GM21367 (cell line): ENCODE measurements at regions not wholly inside any gene's neighbourhood (a gene's known extent, or its start where the extent isn't known, plus 50 kb on each side); places are given as distances from the start of the nearest gene placed in this dataset.
"Not testable (repeated sequence)": the region's sequence is repeated elsewhere in the genome, so short reads cannot be mapped to it uniquely, and the experiment has no call there.

Experiments used
- ATAC-seq: cut with Tn5 transposase; IDR thresholded peaks from one replicate; pipeline ENCODE4 v1.9.1; 2021; ENCODE audit not compliant: unreplicated experiment

DNA sequence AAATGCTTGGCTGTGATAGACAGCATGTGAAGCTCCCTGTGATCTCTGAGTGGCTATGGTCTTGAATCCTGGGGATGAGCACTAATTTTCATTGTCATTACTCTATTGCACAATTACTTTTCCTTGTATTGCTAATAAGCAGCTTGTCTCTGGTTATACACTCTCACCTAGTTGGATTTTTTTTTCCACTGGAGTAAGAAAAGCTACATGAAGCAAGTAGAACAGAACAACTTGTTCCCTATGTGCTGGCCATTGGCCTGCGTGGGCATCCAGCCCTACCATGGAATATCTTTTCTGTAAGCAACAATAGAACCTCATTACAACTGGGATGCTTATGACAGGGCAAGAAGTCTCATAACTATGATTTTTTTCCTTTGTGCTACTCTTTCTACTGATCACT, 807.4 kb downstream of the TNS3 start:
- ATAC-seq = no peak

DNA sequence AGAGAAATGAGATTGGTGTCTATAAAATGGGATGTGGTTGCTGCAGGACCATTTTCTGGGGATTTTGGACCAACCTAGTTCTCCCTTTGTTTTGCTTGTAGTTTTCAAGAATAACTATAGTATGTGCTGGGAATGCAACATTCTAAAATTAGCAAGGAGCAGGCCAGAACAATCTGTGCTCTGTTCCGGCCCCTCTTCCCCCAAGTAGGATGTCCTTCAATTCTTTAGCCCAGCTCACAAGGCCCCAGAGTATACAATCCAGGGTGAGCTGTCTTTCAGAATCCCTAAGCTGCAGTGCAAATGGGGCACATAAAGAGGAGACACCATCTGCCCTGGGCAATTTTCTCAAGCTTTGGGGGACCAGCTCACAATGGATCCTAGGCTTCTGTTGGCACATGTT, 809.1 kb downstream of the TNS3 start:
- ATAC-seq = no peak

DNA sequence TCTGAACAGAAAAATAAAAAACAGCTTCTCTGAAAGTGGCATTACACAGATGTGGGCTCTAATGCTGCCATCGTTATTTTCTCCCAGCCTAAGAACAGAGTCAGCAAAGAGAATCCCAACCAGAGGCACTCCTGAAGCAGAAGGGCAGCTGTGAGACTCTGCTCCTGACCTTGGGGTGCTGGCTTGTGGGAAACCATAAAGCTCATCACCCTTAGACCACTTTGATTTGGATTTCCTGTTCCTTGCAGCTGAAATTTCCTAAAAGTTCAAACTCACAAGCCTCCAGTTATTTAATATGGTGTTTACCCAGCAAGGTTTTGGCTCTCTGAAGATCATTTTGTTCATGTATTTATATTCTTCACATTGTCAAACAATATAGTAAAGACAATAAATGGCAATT, 814.8 kb downstream of the TNS3 start:
- ATAC-seq = no peak

DNA sequence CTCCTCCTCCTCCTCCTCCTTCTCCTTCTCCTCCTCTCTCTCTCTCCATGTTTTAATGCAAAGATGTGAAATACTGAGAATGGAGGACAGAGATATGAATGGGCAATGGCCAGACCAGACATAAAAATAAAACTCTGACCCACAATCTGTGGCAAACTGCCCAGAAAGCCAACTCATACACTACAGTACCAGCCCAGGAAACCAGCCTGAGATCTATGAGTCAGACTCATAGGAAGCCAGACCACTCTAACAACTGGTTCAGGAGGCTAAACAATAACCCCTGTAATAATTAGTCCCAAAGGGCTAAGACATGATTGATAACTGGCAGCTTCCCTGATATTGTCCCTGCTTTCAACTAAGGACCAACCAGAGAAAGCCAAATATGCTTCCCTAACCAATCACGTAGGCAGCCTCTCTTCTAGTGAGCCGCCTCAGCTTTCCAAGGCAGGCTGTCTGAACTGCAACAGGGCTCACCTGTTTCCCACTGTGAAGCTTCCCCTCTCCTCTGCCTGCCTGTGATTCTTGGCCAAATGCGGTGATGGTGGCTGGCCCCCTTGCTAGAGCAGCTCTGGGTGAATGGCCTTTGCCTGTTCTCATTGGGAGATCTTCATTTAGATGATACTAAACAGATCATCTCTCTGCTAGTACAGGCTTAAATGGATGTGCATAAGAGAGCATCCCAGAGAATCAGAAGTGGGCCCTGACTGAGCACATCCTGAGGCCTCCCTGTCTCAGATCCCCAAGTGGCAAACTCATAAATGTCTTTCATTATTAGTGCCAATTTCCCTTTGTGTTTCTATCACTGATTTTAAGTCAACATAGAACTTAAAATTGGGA, 817.6 kb downstream of the TNS3 start:
- no peak for ATAC-seq

DNA sequence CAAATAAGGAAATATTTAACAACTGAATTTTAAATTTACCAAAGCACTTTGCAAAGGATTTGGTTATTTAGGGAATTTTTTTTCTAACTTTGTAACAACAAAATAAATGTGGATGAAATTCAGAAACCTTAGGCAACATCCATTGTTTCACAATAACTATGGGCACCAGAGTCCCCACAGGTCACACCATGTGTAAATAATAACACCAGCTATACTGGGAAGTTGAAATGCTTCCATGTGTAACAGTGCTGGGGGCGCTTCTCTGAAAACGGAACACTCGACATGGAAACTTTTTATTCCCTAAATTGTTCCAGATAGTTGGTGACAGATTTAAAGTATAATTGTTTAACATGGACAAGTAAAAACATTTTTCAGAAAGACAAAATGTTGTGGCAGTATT, 818.6 kb downstream of the TNS3 start:
- no peak for ATAC-seq

DNA sequence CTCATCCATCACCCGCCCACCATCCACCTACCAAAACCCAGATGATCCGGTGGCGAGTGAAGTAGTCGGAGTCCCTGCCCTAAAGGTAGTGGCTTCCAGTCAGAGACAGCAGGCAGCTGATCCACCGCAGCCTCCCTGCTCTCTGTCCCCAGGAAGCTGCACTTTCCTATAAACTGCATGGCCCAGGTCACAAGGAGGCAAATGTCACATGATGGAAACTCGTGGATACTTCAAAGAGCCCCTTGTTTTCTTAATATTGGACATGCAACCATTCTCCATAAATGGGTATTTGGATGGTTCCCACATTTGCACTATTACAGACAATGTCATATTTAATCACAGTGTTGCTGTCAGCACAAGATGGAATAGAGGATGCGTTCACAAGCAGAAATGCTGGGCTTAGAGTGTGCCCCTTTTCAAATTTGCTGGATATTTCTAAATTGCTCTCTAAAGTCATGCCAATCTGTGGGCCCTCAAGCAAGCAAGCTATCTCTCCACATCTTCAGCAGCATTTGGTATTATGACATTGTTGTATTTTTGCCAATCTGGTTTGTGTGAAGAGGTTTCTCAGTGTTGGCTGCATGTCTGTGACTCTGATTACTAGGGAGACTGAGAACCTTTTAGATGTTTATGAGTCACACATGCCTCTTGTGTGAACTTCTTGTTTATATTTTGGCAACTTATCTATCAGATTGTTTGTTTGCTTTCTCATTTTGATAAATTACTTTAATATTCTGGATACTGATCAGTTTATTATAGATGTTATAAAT, 822.0 kb downstream of the TNS3 start:
- ATAC-seq = no peak

DNA sequence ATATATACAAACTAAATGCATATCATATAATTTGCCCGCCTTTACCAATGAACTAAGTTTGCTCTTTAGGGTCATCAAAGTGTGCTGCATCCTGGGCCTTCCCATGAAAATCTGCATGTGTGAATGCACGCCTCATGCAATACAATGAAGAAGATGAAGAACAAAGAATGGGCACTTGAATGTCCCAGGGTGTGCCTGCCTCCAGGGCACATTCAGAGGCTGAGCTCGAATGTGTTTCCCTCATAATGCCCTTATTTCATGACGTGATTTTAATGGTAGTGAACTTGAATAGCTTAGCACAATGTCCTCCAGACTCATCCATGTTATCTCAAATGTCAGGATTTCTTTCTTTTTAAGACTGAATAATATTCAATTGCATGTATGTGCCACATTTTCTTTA, 824.9 kb downstream of the TNS3 start:
- no peak for ATAC-seq

DNA sequence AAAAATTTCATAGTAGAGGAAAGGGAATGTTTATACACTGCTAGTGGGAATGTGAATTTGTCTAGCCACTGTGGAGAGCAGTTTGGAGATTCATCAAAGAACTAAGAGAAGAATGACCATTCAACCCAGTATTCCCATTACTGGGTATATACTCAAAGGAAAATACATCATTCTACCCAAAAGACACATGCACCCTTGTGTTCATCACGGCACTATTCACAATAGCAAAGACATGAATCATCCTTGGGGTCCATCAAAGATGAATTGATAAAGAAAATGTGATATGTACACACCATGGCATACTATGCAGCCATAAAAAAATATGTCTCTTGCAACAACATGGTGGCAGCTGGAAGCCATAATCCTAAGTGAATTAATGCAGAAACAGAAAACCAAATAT, 825.7 kb downstream of the TNS3 start:
- no peak for ATAC-seq

DNA sequence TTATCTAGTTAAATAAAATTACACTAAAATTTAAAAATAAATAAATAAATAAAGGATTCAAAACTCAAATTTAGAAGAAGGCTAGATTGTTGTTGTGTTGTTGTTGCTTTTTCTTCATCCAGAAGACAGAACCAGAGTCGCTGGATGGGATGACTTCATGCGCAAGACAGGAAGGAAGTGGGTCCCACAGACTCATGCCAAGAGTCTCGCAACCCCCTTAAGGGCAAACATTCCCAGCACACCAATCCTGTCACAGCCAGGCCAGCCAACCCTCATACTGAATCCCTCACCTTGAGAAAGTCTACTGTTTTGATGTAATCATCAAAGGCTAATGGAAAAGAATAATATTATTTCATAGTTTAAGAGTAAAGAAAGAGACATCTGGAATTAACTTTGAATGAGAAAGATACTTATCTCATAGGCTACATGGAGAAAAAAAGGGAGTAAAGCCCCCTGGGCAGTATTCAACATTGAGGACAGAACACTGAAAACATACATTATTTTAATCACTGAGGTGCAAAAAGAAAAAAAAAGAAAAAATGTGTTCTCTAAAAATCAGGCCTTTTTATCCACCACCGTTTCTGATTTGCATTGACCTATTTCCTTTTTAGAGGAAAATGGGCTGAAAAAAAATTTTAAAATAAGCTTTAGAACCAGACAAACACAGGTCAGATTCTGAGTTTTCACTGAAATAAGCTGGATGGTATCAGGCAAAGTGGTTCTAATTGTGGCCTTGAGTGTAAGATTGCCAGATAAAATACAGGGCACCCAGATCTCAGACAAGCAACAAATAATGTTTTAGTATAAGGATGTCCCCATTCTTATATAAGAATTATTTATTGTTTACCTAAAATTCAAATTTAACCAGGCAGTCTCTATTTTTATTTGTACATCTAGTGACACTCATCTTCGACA, 826.5 kb downstream of the TNS3 start:
- ATAC-seq = no peak

DNA sequence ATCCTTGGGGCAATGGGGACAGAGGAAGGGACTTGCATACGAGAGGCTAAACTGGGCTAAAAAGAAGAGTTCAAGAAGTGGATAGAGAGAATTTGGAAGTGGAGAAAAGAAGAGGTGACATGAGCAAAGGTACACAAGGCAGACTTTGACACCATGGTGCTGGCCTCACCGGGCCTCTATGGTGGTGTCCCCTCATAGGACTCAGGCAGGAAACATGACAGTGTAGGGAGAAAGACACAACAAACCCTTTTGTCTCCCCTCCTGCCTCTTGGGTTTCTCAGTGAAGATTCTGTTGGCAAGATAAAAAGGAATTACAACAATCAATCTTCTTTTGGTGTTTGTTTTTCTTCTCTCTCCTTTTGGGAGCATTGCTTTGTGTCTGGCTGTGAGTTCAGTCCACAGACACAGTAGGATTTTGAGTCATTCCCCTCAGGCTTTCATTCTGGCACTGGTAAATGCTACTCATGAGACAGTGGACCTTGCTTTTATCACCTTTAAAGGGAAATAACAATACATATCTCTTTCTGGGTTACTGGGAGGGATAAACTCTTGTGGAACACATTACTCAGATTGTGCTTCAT, 827.7 kb downstream of the TNS3 start:
- ATAC-seq = no peak

DNA sequence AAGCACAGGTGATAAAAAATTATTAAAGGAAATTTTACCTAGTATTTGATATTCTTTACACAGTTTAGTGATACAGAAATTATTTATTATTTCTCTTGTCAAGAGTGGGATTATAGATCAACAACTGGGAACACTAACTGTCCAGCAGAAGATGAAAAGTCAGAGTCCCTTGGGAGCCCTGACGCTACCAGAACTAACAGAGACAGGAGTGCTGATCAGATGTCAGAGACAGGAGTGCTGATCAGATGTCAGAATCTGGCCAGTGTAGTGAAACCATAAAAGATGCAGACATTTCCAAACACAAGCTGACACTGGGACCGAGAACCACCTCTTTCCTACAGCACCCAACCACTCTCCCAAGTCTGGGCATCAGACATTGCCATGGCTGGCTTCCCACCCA, 828.2 kb downstream of the TNS3 start:
- no peak for ATAC-seq

DNA sequence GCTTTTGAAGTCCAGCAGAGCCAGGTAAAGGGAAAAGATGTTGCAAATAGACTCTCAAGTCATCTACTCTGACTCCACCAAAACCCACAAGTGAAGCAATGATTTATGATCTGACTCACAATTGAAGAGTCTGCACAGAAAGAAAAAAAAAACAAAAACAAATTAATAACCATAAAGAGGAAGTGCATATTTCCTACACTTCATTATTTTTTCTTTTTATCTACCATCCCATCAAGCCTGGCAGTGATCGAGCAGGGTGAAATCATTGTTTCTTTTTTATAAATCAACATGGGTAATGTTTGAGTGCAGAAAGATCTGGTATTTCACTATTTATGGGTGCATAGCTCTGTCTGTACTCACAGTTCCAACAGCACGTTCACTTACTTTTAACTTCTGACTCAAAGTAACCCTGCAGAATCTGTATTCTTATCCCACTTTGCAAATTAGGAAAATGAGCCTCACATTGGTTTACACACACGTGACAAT, 829.0 kb downstream of the TNS3 start:
- ATAC-seq = no peak

DNA sequence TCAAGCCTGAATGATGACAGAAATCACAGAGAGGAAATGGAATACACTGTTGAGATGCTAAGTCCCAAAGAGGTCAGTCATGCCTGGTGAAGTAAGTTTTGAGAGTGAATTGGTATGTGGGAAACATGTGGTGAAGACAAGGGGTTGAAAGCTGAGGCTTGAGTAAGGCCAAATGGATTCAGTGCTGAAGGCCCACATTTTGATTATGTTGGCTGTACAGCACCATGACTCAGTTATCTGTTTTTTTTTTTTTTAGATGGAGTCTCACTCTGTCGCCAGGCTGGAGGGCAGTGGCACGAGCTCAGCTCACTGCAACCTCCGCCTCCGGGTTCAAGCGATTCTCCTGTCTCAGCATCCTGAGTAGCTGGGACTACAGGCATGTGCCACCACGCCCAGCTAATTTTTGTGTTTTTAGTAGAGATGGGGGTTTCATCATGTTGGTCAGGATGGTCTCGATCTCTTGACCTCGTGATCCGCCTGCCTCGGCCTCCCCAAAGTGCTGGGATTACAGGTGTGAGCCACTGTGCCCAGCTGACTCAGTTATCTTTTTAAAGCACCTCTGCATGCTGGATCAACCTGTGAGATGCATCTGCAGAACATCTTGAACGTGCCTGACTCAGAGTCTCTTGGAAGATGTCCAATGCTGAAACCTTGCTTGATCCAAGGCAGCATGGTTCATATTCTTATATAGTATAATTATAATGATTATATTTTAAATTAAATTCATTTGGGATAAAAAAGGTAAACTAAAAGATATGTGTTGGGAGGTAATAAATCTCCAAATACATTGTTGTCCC, 829.8 kb downstream of the TNS3 start:
- ATAC-seq = not testable (repeated sequence)

DNA sequence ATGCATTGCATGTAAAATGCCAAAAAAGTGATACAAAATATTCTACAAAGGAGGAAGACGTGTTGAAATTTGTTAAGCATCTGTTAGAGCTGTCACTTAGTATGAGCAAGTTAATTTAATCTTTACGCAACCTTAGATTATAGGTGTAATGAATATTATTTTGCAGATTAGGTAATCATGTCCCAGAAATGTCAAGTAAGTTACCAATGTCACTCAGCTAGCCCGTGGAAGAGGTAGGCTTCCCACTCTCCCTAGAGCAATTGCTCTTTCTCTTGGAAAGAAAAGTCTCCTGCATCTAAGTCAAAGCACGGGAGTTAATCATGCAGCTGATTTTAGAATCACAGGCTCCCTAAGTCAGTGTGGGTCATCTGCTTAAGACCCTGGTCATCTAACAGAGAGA, 830.4 kb upstream of the IGFBP3 start:
- ATAC-seq = no peak

DNA sequence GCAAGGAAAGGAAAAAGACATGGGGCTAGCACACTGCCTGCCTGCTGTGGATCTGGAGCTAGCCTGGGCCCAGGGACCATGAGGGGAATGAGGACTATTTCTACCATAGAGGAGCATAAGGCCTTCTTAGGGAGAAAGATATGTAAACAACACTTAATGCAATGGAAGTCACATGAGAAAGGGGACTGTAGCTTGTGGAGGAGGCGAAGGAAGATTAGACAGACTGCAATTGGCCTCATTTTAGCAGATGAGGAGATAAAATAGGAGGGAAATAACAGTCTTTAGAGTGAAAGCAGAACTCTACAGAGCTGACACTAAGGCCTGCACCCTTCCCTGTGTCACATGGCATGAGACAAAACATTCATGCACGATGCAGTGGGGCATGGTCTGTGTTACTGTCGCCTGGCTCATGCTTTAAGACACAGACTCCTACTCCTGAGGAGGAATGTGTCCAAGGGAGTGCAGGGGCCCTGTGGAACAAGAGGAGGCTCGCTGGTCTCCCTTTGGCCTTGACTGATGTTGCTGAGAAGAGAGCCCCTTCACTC, 829.3 kb upstream of the IGFBP3 start:
- no peak for ATAC-seq

DNA sequence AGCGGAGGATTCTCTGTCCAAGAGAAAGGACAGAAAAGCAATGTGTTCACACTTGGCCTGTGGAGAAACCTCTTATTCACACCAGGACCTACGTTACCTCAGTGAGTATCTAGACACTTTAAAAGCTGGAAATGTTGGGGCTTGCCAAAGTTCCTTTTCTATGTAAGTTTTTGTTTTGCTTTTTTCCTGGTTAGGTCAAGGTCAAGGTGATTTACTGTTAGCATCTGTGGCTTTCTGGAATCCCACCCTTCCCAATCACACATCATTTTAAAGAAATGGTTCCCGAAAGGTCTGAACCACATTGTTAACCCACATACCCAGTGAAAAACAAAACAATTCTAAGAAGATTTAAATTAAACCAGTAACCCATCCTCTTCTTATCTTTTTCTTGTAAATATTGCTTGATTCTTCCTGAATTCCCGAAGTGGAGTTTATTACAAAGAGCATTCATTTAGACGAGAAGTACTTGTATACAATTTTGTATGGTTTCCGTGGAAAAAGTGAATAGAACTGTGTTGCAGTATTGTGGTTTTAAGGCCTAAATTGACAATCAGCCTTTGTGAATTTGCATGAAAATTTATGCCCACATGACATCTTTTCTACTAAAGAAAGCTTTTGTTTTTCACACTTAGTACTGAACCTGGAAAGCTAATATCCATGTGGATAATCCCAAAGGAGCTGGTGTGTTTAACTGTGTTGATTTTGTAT, 827.0 kb upstream of the IGFBP3 start:
- no peak for ATAC-seq

DNA sequence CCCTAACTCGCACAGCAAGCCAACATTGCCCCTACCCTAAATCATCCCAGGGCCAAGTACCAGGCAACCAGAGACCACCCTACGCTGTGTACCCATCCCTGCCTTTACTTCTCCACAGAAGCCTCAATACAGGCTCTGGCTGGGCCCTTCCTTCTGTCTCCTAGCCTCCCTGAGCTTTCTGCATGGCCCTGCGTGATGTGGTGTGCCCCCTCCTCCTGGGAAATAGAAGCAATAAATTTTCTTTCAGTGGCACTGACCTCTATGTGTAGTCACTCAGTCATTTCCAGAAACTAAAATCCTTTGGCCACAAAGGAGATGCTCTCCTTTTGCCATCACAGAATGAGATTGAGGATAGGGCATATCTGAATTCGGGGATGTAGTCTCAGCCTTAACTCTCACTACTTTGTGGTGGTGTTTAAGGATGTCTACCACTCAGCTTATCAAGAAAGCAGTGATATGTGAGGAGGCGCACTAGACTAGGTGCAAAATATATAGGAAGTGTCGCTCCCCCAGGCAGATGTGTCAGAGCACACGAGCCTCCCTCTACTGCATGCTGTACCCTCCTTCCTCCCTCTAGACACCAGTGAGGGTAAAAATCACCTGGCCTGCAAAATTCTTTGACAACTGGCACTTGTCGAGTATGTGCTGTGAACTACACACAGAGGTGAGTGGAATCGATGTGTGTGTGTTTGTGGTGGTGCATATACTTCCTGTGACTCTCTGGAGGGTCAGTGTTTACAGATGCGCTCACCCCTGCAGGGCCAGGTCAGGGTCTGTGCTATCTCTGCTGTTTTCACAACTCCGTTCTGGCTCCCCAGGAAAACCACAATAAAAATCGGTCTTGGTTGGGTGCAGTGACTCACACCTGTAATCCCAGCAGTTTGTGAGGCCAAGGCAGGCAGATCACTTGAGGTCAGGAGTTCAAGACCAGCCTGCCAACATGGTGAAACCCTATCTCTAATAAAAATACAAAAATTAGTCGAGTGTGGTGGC, 825.9 kb upstream of the IGFBP3 start:
- ATAC-seq = no peak

DNA sequence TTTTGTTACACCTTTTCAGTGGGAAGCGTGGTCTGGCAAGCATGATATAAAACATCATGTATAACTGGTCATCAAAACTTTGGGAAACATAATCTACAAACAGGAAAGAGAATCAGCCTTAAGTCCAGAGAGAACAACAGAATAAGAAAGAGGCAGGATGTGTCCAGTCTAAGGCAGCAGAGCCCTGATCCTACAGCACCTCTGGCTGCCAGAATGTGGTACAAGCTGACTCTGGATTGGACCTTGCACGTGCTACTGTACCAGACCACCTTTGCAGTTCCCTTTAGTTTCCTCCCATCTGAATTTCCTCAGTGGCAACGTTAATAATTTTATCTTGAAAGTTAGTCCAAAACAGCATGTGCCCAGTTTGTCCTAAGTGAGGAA, 824.6 kb upstream of the IGFBP3 start:
- no peak for ATAC-seq
